Keratinocyte (primary cell): ENCODE measurements at regions not wholly inside any gene's neighbourhood (a gene's known extent, or its start where the extent isn't known, plus 50 kb on each side); places are given as distances from the start of the nearest gene placed in this dataset.

Source experiments
- EZH2 ChIP-seq: IDR thresholded peaks from one replicate; pipeline ENCODE4 v1.6.1; 2012; ENCODE audit warnings: inconsistent platforms, mild to moderate bottlenecking, low read length, moderate library complexity
- TF ChIP-seq, protein P1 (sequence below), 3 experiments: IDR thresholded peaks in 1 of 3; conservative IDR thresholded peaks in 1 of 3; optimal IDR thresholded peaks in 1 of 3; 2 replicates in 2 of 3; 3 replicates in 1 of 3; pipeline versions ENCODE3 to v1.5.1; 2011; ENCODE audit warnings: low read length in 3 of 3, mild to moderate bottlenecking in 3 of 3, moderate library complexity in 2 of 3, control low read depth in 1 of 3, inconsistent platforms in 1 of 3; ENCODE audit not compliant: insufficient read depth in 2 of 3; ENCODE audit errors: extremely low read depth in 1 of 3

DNA sequence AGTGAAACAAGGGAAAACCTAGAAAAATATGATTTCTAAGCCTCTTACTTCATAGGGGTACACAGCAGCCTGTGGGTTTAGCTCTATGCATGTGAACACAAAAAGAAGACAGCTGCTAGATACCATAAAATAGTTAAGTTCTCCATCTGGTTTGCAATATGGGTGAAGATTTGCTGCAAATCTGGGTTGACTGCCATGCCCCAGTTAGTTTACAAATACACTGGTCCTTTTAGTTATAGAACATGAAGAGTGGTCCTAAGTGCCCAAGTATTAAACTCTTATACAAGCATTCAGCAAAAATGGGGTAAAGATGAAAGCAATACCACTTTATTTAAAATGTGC is 176.1 kb downstream of the AEBP2 start:
- TF ChIP-seq, protein P1, sequence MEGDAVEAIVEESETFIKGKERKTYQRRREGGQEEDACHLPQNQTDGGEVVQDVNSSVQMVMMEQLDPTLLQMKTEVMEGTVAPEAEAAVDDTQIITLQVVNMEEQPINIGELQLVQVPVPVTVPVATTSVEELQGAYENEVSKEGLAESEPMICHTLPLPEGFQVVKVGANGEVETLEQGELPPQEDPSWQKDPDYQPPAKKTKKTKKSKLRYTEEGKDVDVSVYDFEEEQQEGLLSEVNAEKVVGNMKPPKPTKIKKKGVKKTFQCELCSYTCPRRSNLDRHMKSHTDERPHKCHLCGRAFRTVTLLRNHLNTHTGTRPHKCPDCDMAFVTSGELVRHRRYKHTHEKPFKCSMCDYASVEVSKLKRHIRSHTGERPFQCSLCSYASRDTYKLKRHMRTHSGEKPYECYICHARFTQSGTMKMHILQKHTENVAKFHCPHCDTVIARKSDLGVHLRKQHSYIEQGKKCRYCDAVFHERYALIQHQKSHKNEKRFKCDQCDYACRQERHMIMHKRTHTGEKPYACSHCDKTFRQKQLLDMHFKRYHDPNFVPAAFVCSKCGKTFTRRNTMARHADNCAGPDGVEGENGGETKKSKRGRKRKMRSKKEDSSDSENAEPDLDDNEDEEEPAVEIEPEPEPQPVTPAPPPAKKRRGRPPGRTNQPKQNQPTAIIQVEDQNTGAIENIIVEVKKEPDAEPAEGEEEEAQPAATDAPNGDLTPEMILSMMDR (optimal IDR thresholded peaks at IDR 0.05 in 1 of 3, IDR thresholded peaks at IDR 0.05 in 1 of 3, conservative IDR thresholded peaks at IDR 0.05 in 1 of 3; ENCODE audit: extremely low read depth in 1 of 3, insufficient read depth in 2 of 3, low read length in 3 of 3), result no peak
- TF ChIP-seq EZH2, result no peak
